Ovary (tissue), 7 donors: ENCODE measurements at regions not wholly inside any gene's neighbourhood (a gene's known extent, or its start where the extent isn't known, plus 50 kb on each side); places are given as distances from the start of the nearest gene placed in this dataset.

Experiments
- DNase-seq, 5 donors: peaks; one replicate each; pipeline ENCODE4 v3.0.0-alpha.2; 2019 to 2020
- H3K27ac ChIP-seq, 2 donors: fragments of 200-600 bp; one replicate each; pipeline versions ENCODE4 v1.5.1 to v1.8.0; 2019 to 2022
- H3K27me3 ChIP-seq: fragments of 200-600 bp; one replicate; pipeline ENCODE4 v1.8.0; 2022
- H3K36me3 ChIP-seq: fragments of 200-600 bp; sonication (generic); one replicate; pipeline ENCODE4 v1.5.1; 2019
- H3K4me1 ChIP-seq: one replicate; pipeline ENCODE4 v1.8.1; 2013; ENCODE audit warnings: mild to moderate bottlenecking, moderate library complexity; ENCODE audit not compliant: insufficient read depth
- H3K4me3 ChIP-seq: fragments of 200-600 bp; sonication (generic); one replicate; pipeline ENCODE4 v1.5.1; 2017
- H3K9me3 ChIP-seq, 2 donors: fragments of 200-600 bp in 1 of 2; sonication (generic) in 1 of 2; one replicate each; pipeline versions ENCODE4 v1.5.1 to v1.8.1; 2013 to 2019; ENCODE audit warnings: mild to moderate bottlenecking in 1 of 2, moderate library complexity in 1 of 2
- EP300 ChIP-seq: sonication (generic); formaldehyde crosslinking; IDR thresholded peaks from one replicate; pipeline ENCODE4 v1.6.1; 2017; ENCODE audit warnings: antibody characterized with exemption
- POLR2A ChIP-seq: fragments of 450-650 bp; IDR thresholded peaks from one replicate; pipeline ENCODE4 v1.6.1; 2017; ENCODE audit warnings: antibody characterized with exemption, mild to moderate bottlenecking, moderate library complexity
- WGBS, 3 donors: extraction: QIAGEN DNeasy Blood & Tissue Kit in 1 of 3; methylation state at CpG; one replicate each; pipeline versions ENCODE4 v1.1.5 to v1.1.7; 2013 to 2017; 5-methylcytosine and 5-hydroxymethylcytosine counted together
- intact Hi-C, 4 donors: fragments of 100-400 bp; cut with DNase I; formaldehyde crosslinking; loops; one replicate each; pipeline versions ENCODE4 v1.11.0 to v1.15.1; 2022 to 2023
- TF ChIP-seq, protein P1 (sequence below), 3 donors: fragments of 450-650 bp in 2 of 3; fragments of 200-600 bp in 1 of 3; IDR thresholded peaks; one replicate each; pipeline versions ENCODE4 v1.5.1 to v1.8.0; 2016 to 2022; ENCODE audit warnings: antibody characterized with exemption in 3 of 3, mild to moderate bottlenecking in 1 of 3
- donor health status: DM: no; HTN: no; CAD: no; lungs with moderate emphysema.
- donor health status: DM: no; HTN: no; CAD: no.
- donor health status: Bipolar disorder and iron deficiency.
- donor health status: DM: no; HTN: no; CAD: no.
- donor health status: DM: yes; HTN: yes; CAD: no.

DNA sequence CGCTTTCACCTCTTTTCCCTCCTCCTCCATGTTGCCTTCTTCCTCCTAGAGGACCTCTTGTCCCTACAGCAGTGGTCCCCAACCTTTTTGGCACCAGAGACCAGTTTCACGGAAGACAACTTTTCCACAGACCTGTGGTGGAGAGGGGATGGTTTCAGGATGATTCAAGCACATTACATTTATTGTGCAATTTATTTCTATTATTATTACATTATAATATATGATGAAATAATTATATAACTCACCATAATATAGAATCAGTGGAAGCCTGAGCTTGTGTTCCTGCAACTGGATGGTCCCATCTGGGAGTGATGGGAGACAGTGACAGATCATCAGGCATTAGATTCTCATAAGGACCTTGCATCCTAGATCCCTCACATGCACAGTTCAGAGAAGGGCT lies 152.2 kb upstream of the NCKAP5 start:
- peaks cover 1% of the 10 kb centered on the region for H3K4me1 ChIP-seq
- H3K27me3 ChIP-seq, result no peaks in the 10 kb centered on the region
- DNase-seq, result no peak
- no peaks in the 10 kb centered on the region for H3K9me3 ChIP-seq
- H3K27ac ChIP-seq, result no peak overlapping the region
- WGBS, 3 donors, result 98 to 100% (median 99%) methylated on average over 2 of the region's 2 CpGs
- TF ChIP-seq POLR2A (no peak), EP300 (no peak)
- TF ChIP-seq, protein P1, sequence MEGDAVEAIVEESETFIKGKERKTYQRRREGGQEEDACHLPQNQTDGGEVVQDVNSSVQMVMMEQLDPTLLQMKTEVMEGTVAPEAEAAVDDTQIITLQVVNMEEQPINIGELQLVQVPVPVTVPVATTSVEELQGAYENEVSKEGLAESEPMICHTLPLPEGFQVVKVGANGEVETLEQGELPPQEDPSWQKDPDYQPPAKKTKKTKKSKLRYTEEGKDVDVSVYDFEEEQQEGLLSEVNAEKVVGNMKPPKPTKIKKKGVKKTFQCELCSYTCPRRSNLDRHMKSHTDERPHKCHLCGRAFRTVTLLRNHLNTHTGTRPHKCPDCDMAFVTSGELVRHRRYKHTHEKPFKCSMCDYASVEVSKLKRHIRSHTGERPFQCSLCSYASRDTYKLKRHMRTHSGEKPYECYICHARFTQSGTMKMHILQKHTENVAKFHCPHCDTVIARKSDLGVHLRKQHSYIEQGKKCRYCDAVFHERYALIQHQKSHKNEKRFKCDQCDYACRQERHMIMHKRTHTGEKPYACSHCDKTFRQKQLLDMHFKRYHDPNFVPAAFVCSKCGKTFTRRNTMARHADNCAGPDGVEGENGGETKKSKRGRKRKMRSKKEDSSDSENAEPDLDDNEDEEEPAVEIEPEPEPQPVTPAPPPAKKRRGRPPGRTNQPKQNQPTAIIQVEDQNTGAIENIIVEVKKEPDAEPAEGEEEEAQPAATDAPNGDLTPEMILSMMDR (IDR thresholded peaks at IDR 0.05), result no peak
- intact Hi-C loops, result no loop called here
- no peaks in the 10 kb centered on the region for H3K36me3 ChIP-seq
- no peak overlapping the region for H3K4me3 ChIP-seq

DNA sequence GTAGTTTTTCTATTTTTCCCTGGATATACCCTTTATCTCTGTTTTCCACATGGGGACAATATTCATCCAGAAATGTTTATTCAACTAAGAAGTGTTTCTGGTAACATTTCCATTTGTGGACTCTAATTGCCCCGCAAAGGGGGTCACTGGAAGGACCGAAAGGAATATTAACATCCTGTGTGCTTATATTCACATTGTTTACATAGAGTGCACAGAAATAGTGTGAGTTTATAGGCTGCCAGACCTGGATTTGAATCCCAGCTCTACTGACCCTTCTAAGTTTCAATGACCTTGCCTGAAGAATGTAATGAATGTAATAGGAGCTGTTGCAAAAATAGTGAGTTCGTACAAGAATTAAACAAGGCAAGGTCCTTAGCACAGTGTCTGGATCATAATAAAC lies 152.9 kb upstream of the NCKAP5 start:
- intact Hi-C loops, result no loop called here
- no peak for DNase-seq
- Histone ChIP-seq H3K27me3 (no peaks in the 10 kb centered on the region), H3K4me3 (no peak overlapping the region), H3K36me3 (no peaks in the 10 kb centered on the region), H3K4me1 (peaks cover 1% of the 10 kb centered on the region), H3K9me3 (no peaks in the 10 kb centered on the region), H3K27ac (no peak overlapping the region)
- WGBS, 3 donors, result 8 to 35% (median 9%) methylated on average over 3 of the region's 3 CpGs
- TF ChIP-seq, protein P1 (IDR thresholded peaks at IDR 0.05), result no peak
- TF ChIP-seq POLR2A (no peak), EP300 (no peak)

DNA sequence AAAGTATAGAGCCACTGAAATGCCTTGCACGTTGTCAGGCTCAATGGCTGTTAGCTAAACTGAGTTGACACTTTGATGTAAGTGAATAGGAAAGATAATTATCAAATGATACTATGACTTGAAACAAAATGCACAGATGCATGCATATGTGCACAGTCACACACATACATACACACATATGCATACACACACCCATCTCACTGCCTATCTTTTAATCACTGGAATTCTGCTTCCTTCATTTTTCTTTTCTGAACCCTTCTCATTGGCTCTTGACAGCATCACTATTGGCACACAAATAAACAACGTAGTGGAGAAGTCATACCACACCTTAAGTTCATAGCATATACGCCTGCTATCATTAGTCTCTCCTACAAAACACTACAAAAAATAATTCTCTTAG lies 154.9 kb upstream of the NCKAP5 start:
- WGBS, 3 donors, result 91 to 93% (median 91%) methylated on average over 3 of the region's 3 CpGs
- Histone ChIP-seq H3K36me3 (no peaks in the 10 kb centered on the region), H3K9me3 (no peaks in the 10 kb centered on the region), H3K27me3 (no peaks in the 10 kb centered on the region), H3K27ac (no peak overlapping the region), H3K4me1 (peaks cover 3% of the 10 kb centered on the region), H3K4me3 (no peak overlapping the region)
- no peak for DNase-seq
- intact Hi-C loops, result no loop called here
- TF ChIP-seq EP300, result no peak
- TF ChIP-seq POLR2A, result no peak
- TF ChIP-seq, protein P1 (IDR thresholded peaks at IDR 0.05), result no peak

DNA sequence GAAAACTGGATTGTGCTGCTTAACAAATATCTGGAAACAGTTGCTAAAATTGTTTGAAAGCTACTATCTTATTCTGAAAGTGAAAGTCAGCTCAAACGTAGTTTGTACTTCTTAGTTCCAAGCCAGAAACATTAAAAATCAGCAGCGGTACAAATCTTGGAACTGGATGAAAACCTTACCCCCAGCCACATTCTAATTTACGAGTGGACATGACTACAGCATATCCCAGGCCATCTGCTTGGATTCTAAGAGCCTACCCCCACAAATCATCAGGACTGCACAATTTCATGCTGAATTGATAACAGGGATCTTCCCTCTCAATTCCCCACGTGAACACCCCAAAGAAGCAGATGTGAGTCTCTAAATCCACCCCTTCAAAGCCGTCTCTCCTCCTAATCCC lies 158.7 kb upstream of the NCKAP5 start:
- TF ChIP-seq POLR2A (no peak), EP300 (no peak)
- TF ChIP-seq, protein P1 (IDR thresholded peaks at IDR 0.05), result no peak
- no peak overlapping the region for H3K27ac ChIP-seq
- H3K4me3 ChIP-seq, result no peak overlapping the region
- DNase-seq, result no peak
- intact Hi-C loops, result no loop called here
- H3K36me3 ChIP-seq, result no peaks in the 10 kb centered on the region
- no peaks in the 10 kb centered on the region for H3K9me3 ChIP-seq
- peaks cover 2% of the 10 kb centered on the region for H3K4me1 ChIP-seq
- 2 to 7% (median 4%) methylated on average over 5 of the region's 5 CpGs for WGBS, 3 donors
- no peaks in the 10 kb centered on the region for H3K27me3 ChIP-seq

DNA sequence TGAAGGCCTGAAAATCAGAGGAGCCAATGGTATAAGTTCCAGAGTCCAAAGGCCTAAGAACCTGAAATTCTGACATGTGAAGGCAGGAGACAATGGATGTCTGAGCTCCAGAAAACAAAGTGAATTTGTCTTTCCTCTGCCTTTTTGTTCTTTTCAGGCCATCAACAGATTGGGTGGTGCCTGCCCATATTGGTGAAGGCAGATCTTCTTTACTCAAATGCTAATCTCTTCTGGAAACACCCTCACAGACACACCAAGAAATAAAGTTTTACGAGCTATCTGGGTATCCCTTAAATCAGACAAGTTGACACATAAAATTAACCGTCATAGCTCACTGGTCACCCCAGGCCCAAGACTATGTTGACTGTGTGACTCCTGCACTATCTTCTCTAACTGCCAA lies 163.8 kb upstream of the NCKAP5 start:
- TF ChIP-seq POLR2A (no peak), EP300 (no peak)
- TF ChIP-seq, protein P1 (IDR thresholded peaks at IDR 0.05), result no peak
- no peaks in the 10 kb centered on the region for H3K9me3 ChIP-seq
- no peak overlapping the region for H3K4me3 ChIP-seq
- no peaks in the 10 kb centered on the region for H3K27me3 ChIP-seq
- WGBS, 3 donors, result 95 to 98% (median 96%) methylated on average over 2 of the region's 2 CpGs
- H3K36me3 ChIP-seq, result no peaks in the 10 kb centered on the region
- peaks cover 2% of the 10 kb centered on the region for H3K4me1 ChIP-seq
- intact Hi-C loops, result no loop called here
- no peak overlapping the region for H3K27ac ChIP-seq
- no peak for DNase-seq
